RPMI7951 (cell line): ENCODE measurements at regions not wholly inside any gene's neighbourhood (a gene's known extent, or its start where the extent isn't known, plus 50 kb on each side); places are given as distances from the start of the nearest gene placed in this dataset.
"Not testable (repeated sequence)": the region's sequence is repeated elsewhere in the genome, so short reads cannot be mapped to it uniquely, and the experiment has no call there.

ENCODE experiments used
- DNase-seq: peaks from one replicate; pipeline ENCODE4 v3.0.0-alpha.2; 2012; ENCODE audit warnings: low read depth

DNA sequence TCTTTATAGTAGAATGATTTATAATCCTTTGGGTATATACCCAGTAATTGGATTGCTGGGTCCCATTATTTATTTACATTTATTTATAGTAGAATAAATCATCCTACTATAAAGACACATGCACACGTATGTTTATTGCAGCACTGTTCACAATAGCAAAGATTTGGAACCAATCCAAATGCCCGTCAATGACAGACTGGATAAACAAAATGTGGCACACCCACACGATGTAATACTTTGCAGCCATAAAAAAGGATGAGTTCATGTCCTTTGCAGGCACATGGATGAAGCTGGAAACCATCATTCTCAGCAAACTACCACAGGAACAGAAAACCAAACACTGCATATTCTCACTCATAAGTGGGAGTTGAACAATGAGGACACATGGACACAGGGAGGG is 869.0 kb upstream of the SORCS1 start:
- not testable (repeated sequence) for DNase-seq

DNA sequence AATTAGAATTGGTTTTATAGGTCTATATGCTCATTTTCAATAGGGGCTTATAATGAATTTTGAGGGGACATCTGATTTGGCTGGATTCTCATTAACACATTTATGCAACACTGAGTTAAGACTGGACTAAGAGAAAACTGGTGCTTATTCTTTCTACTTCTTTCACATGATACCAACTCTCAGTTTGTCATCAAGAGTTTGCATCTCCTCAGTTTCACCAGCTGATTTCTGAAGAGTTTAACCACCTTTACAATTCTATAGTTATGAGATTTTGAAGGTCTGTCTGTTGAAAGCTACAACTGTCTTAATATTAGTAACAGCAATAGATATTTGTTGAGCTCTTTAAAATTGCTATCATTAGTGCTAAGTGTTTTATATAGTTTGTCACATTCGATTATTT is 867.0 kb upstream of the SORCS1 start:
- DNase-seq = no peak

DNA sequence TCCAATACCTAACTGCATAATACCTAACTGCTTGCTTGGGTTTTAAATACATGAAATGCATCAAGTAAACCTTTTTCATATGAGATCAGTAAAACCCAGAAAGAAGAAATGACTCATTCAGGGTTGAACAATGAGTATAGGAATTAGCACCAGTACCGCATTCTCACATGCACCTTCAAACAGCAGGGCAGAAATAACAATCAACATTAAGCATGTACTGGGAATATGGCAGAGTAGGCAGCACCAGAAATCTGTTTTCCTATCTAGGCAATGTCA is 850.3 kb upstream of the SORCS1 start:
- no peak for DNase-seq

DNA sequence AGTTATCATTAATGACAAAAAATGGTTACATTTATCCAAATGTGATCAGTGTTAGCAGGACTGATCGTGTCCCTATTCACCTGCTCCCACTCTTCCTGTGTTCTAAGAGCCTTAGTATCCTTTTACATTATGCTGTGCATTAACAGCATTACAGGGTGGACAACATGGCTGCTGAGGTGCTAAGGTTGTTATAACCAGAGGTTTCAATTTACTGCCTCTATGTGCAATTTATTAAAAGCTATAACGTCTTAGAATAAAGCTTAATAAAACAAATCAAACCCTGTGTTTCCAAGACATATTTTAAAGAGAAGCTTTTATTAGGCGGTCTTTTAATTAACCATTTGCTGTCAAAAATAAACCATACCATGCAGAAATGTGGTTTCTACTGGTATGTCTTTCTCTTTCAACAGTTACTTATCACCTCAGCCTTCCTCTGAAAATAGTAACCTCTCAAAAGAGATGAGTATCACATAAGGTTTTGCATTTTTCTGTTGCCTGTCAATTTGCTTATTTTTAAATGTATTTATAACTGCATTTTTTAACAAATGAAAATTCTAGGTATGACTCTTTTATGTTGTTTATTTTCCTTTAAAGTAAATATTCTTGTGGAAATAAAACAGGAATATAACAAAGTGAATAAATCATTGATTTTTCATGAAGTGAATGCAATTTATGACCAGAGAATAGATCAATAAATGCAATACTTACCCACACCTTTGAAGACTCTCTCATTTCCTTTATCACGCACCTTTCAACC is 849.8 kb upstream of the SORCS1 start:
- no peak for DNase-seq

GRCh38 chr10:108005627-108006026 is 841.1 kb upstream of the SORCS1 start:
- peak; percentile 3 for DNase-seq

- DNase-seq = no peak
These were observed 839.1 kb upstream of the SORCS1 start for GRCh38 chr10:108003576-108003975.

DNA sequence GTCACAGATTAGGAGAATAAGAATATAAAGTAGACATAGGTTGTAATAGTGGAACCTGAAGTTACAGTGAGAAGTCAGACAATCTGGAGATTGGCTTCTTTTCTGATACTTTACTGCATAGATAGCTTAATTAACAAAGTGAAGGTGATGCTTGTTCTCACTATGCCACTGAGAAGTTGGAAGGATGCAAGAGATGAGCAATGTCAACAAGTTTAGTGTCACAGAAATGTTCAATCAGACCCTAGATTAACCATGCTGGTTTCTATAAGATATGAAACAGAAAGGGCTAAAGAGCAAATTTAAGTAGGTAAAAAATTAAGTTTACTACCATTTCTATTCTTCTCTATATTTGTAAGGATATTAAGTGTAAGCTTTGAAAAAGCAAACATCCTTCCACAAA is 838.6 kb upstream of the SORCS1 start:
- no peak for DNase-seq

DNA sequence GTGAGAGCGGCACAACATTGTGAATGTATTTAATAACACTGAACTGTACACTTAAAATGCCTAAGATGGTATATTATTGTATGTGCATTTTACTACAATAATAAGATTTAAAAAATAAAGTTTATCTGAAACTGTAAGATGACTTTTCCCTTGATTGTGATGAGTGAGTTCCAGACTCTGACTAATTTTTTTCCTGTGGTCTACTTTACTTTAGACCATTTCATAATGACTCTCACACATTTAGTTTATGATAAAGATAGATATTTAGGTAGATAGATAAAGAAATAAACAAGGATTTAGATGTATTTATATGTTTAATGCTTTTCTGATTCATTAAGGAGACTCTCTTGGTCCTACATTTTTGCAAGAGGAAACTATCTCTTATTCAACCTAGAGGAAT is 835.9 kb upstream of the SORCS1 start:
- no peak for DNase-seq

GRCh38 chr10:107994621-107995270 is 830.2 kb upstream of the SORCS1 start:
- no peak for DNase-seq

- no peak for DNase-seq
These were observed 822.1 kb upstream of the SORCS1 start for GRCh38 chr10:107986571-107986970.

- no peak for DNase-seq
These were observed 820.1 kb upstream of the SORCS1 start for GRCh38 chr10:107984581-107984980.

DNA sequence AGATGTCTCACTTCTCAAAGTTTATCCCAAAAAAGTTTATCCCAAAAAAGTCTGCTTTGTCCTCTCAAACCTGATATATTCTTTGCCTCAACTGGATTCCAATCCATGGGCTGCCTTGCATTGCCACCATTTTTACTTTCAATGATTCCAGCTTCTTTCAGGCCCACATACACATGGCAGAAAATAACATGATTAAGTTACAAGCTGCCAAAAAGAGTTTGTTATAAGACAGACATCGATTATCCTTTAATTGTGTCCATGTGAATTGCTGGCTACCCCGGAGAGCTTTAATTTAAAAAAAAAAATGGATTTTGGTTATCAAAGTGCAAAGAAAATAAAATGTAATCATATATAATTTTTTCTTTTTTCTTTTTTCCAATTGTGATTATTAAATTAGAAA is 819.6 kb upstream of the SORCS1 start:
- DNase-seq = no peak

DNA sequence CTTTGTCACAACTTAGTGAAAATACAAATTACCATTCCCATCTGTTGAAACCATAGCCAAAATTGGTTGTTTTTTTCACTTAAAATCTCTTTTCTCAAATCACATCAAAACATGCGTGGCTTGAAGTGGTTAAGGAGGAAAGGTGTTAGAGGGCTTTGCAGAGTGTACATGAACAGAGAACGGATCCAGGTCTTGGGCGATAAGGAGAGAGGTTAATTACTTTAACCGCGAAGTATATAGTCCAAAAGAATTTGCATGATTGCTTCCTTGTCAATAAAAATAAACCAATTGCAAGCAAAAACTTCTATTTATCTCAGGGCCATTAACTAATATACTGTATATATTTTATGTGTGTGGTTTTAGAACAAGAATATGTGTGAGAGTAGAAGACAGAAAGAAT is 813.9 kb upstream of the SORCS1 start:
- no peak for DNase-seq

- peak; percentile 97 for DNase-seq
These were observed 807.5 kb upstream of the SORCS1 start for GRCh38 chr10:107971973-107972372.

GRCh38 chr10:107971411-107971810 is 806.9 kb upstream of the SORCS1 start:
- DNase-seq = peak; percentile 66

GRCh38 chr10:107970512-107970911 is 806.0 kb upstream of the SORCS1 start:
- no peak for DNase-seq

GRCh38 chr10:107969936-107970335 is 805.4 kb upstream of the SORCS1 start:
- no peak for DNase-seq

DNA sequence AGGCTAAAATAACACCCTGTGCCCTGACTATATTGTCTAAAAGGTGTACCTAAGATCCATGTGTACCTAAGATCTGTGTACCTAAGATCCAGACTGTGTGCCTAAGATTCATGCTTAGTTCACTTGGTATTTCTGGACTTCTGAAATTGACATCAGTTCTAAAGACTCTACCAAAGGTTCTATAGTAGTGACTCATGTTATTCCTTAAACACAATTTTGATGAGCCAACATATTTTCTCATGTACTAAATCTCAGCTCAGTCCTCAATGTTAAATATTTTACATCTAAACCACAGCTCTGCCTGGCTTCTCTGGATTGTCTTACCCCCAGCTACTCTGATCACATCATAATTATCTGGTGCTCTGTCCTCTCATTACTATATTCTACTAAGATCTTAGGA is 802.3 kb upstream of the SORCS1 start:
- peak; percentile 13 for DNase-seq

- DNase-seq = no peak
These were observed 788.4 kb upstream of the SORCS1 start for GRCh38 chr10:107952649-107953556.

- DNase-seq = not testable (repeated sequence)
These were observed 786.0 kb upstream of the SORCS1 start for GRCh38 chr10:107950411-107951062.

GRCh38 chr10:107942826-107943225 is 778.3 kb upstream of the SORCS1 start:
- no peak for DNase-seq

DNA sequence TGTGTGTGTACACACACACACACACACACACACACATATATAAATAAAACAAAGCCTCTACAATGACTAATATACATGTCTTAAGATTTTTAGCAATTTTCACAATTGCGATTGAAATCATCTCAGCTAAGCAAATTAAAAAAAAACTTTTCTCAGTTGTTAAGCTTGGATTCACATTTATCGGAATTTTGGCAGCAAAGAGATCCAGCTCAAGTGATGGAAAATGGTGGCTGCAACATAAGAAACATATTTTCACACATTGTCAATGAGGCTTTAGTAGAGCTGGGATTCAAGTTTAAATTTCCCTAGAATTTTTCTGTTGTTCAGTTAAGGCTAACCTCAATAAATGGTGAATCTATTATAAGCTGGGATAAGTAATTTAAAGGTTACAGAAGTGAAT is 768.6 kb upstream of the SORCS1 start:
- no peak for DNase-seq
